ENCODE measurements at regions not wholly inside any gene's neighbourhood (a gene's known extent, or its start where the extent isn't known, plus 50 kb on each side); places are given as distances from the start of the nearest gene placed in this dataset.

- no peak overlapping the region for H3K27ac ChIP-seq
- peaks cover 0 to 7% (median 0%) of the 10 kb centered on the region in 9 donors for H3K4me1 ChIP-seq
- no peak overlapping the region for H3K4me3 ChIP-seq
- WGBS, 2 donors = 45 to 51% methylated on average over 8 of the region's 8 CpGs
- no peaks in the 10 kb centered on the region for H3K27me3 ChIP-seq
- intact Hi-C loops (cut with DNase I) = no loop called here
- no peaks in the 10 kb centered on the region for H3K9me3 ChIP-seq
- TF ChIP-seq CTCF (IDR thresholded peaks at IDR 0.05) = no peak
- no peak for ATAC-seq
- DNase-seq = no peak
- H3K36me3 ChIP-seq = no peaks in the 10 kb centered on the region
These were observed 132.5 kb upstream of the OSR1 start for GRCh38 chr2:19490846-19491435.

- H3K9me3 ChIP-seq = no peaks in the 10 kb centered on the region
- H3K4me1 ChIP-seq = peaks cover 0 to 7% (median 0%) of the 10 kb centered on the region in 9 donors
- no peak for TF ChIP-seq CTCF (IDR thresholded peaks at IDR 0.05)
- H3K27ac ChIP-seq = no peak overlapping the region
- H3K27me3 ChIP-seq = no peaks in the 10 kb centered on the region
- no peak overlapping the region for H3K4me3 ChIP-seq
- H3K36me3 ChIP-seq = no peaks in the 10 kb centered on the region
- WGBS, 2 donors = 84 to 85% methylated on average over 4 of the region's 4 CpGs
- DNase-seq (no peak), ATAC-seq (no peak)
- intact Hi-C loops (cut with DNase I) = no loop called here
These were observed 129.7 kb upstream of the OSR1 start for GRCh38 chr2:19488009-19488691.

DNA sequence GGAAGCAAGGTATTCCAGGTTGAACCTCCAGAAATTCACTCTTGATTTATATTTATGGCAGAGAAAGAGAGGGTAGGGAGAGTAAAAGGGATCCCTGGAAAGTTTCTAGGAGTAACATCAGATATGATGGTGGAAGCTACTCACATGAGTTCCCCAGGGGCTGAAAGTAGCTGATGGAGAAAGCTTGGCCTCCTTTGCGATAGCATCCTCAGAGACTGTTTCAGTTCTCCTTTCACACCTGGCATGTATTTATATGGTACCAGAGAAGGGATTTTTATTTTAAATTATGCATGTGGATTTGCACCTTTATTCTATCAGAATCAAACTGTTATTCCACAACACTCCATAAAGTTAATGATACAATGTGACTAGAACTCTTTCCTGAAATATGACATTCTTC lies 126.3 kb upstream of the OSR1 start:
- intact Hi-C loops (cut with DNase I) = no loop called here
- H3K27ac ChIP-seq = no peak overlapping the region
- H3K9me3 ChIP-seq = no peaks in the 10 kb centered on the region
- no peaks in the 10 kb centered on the region for H3K4me1 ChIP-seq
- WGBS, 2 donors = 96 to 97% methylated on average over 1 of the region's 1 CpG
- ATAC-seq (no peak), DNase-seq (no peak)
- TF ChIP-seq CTCF (IDR thresholded peaks at IDR 0.05) = no peak
- no peaks in the 10 kb centered on the region for H3K36me3 ChIP-seq
- H3K4me3 ChIP-seq = no peak overlapping the region
- no peaks in the 10 kb centered on the region for H3K27me3 ChIP-seq

GRCh38 chr2:19480673-19481072 lies 122.2 kb upstream of the OSR1 start:
- intact Hi-C loops (cut with DNase I) = no loop called here
- H3K4me1 ChIP-seq = no peaks in the 10 kb centered on the region
- no peak for TF ChIP-seq CTCF (IDR thresholded peaks at IDR 0.05)
- H3K36me3 ChIP-seq = no peaks in the 10 kb centered on the region
- ATAC-seq (no peak), DNase-seq (no peak)
- 58 to 78% methylated on average over 5 of the region's 5 CpGs for WGBS, 2 donors
- H3K9me3 ChIP-seq = no peaks in the 10 kb centered on the region
- H3K27me3 ChIP-seq = no peaks in the 10 kb centered on the region
- no peak overlapping the region for H3K4me3 ChIP-seq
- H3K27ac ChIP-seq = no peak overlapping the region
